B cell (primary cell): ENCODE measurements at regions not wholly inside any gene's neighbourhood (a gene's known extent, or its start where the extent isn't known, plus 50 kb on each side); places are given as distances from the start of the nearest gene placed in this dataset.

ENCODE experiments used
- ATAC-seq: fragments of 200-7000 bp; cut with Tn5 transposase; one replicate; pipeline ENCODE4 v1.10.0; 2021; ENCODE audit warnings: low read depth, mild to moderate bottlenecking, moderate number of reproducible peaks, moderate library complexity
- CTCF ChIA-PET: fragments of 350-600 bp; sonication (Branson Sonifier 250); formaldehyde crosslinking; loops from one replicate; lab custom pipeline; 2021; ENCODE audit warnings: antibody characterized with exemption, inconsistent platforms; lab: Charles Lee
- POLR2A ChIA-PET: fragments of 350-600 bp; sonication (Branson Sonifier 250); formaldehyde crosslinking; loops from one replicate; lab custom pipeline; 2021; ENCODE audit warnings: antibody characterized with exemption; lab: Charles Lee
- DNase-seq: peaks from one replicate; pipeline ENCODE4 v3.0.0; 2013
- H2AFZ ChIP-seq: 2 replicates; pipeline ENCODE4 v1.6.1; 2012; ENCODE audit warnings: mild to moderate bottlenecking, low read depth, low read length; ENCODE audit not compliant: insufficient read depth, poor library complexity, severe bottlenecking
- H3K27ac ChIP-seq, 2 donors: 1 replicate in 1 of 2; 2 replicates in 1 of 2; pipeline ENCODE4 v1.5.1; 2012 to 2013; ENCODE audit warnings: low read length in 2 of 2, mild to moderate bottlenecking in 2 of 2, moderate library complexity in 1 of 2
- H3K27me3 ChIP-seq, 4 experiments: fragments of 200-600 bp in 1 of 4; sonication (generic) in 1 of 4; replicated peaks in 1 of 4; 1 replicate in 2 of 4; 2 replicates in 2 of 4; pipeline versions ENCODE4 v1.6.1 to v1.7.0; 2013 to 2016; ENCODE audit warnings: low read length in 3 of 4, mild to moderate bottlenecking in 2 of 4, mixed read lengths in 1 of 4, moderate library complexity in 1 of 4; ENCODE audit not compliant: insufficient read depth in 4 of 4, control insufficient read depth in 3 of 4; ENCODE audit errors: control extremely low read depth in 1 of 4
- H3K36me3 ChIP-seq, 2 experiments: replicated peaks in 1 of 2; 1 replicate in 1 of 2; 2 replicates in 1 of 2; pipeline versions ENCODE4 v1.6.1 to v1.7.1; 2013; ENCODE audit warnings: low read length in 1 of 2; ENCODE audit not compliant: insufficient read depth in 2 of 2, control insufficient read depth in 1 of 2; ENCODE audit errors: control extremely low read depth in 1 of 2, extremely low read depth in 1 of 2
- H3K4me1 ChIP-seq, 2 donors: fragments of 200-600 bp in 1 of 2; sonication (generic) in 1 of 2; 1 replicate in 1 of 2; 2 replicates in 1 of 2; pipeline versions ENCODE4 v1.5.1 to v1.6.1; 2013 to 2017; ENCODE audit warnings: low read length in 2 of 2; ENCODE audit not compliant: control insufficient read depth in 2 of 2, insufficient read depth in 2 of 2
- H3K4me2 ChIP-seq: replicated peaks from 2 replicates; pipeline ENCODE3; 2012; ENCODE audit warnings: mild to moderate bottlenecking, low read depth, low read length; ENCODE audit not compliant: poor library complexity, severe bottlenecking
- H3K4me3 ChIP-seq, 5 experiments: fragments of 200-600 bp in 1 of 5; sonication (generic) in 1 of 5; 1 replicate in 3 of 5; 2 replicates in 2 of 5; pipeline versions ENCODE4 v1.5.1 to v1.7.0; 2011 to 2016; ENCODE audit warnings: low read length in 4 of 5, mild to moderate bottlenecking in 4 of 5, low read depth in 2 of 5, control low read depth in 1 of 5, moderate library complexity in 1 of 5; ENCODE audit not compliant: insufficient read depth in 1 of 5; ENCODE audit errors: control extremely low read depth in 1 of 5, extremely low read depth in 1 of 5
- H3K79me2 ChIP-seq: fragments of 200-600 bp; sonication (generic); one replicate; pipeline ENCODE4 v1.6.0; 2016; ENCODE audit warnings: low read length; ENCODE audit not compliant: control insufficient read depth, insufficient read depth
- H3K9ac ChIP-seq: fragments of 200-600 bp; sonication (generic); 2 replicates; pipeline ENCODE4 v1.6.1; 2017; ENCODE audit warnings: mild to moderate bottlenecking, low read length, moderate library complexity
- H3K9me3 ChIP-seq, 3 donors: one replicate each; pipeline versions ENCODE4 v1.6.1 to v1.7.1; 2013; ENCODE audit warnings: low read length in 2 of 3; ENCODE audit not compliant: control insufficient read depth in 2 of 3, insufficient read depth in 1 of 3; ENCODE audit errors: control extremely low read depth in 1 of 3
- H4K20me1 ChIP-seq: 2 replicates; pipeline ENCODE4 v1.6.0; 2012; ENCODE audit warnings: mild to moderate bottlenecking, low read length; ENCODE audit not compliant: insufficient read depth, control insufficient read depth, poor library complexity, severe bottlenecking
- H3K27ac Mint-ChIP-seq: one replicate; pipeline ENCODE4 v1.8.0; 2021; ENCODE audit warnings: mixed read lengths
- H3K27me3 Mint-ChIP-seq: one replicate; pipeline ENCODE4 v1.8.0; 2021; ENCODE audit warnings: mixed read lengths
- H3K4me1 Mint-ChIP-seq: one replicate; pipeline ENCODE4 v1.8.0; 2021; ENCODE audit warnings: mixed read lengths
- H3K4me3 Mint-ChIP-seq: one replicate; pipeline ENCODE4 v1.8.0; 2021; ENCODE audit warnings: mixed read lengths
- H3K9me3 Mint-ChIP-seq: one replicate; pipeline ENCODE4 v1.8.0; 2022; ENCODE audit warnings: mixed read lengths; ENCODE audit not compliant: insufficient read depth
- EZH2 ChIP-seq: IDR thresholded peaks from 2 replicates; pipeline ENCODE4 v1.6.1; 2012; ENCODE audit warnings: borderline replicate concordance, low read depth, mild to moderate bottlenecking, moderate library complexity, low read length; ENCODE audit not compliant: insufficient read depth, poor library complexity, severe bottlenecking
- WGBS: methylation state at CpG from one replicate; pipeline ENCODE4 v1.1.5; 2013; ENCODE audit warnings: missing lambda C conversion rate; ENCODE audit not compliant: insufficient coverage; 5-methylcytosine and 5-hydroxymethylcytosine counted together
- intact Hi-C: fragments of 100-400 bp; cut with micrococcal nuclease; formaldehyde crosslinking; loops from one replicate; pipeline ENCODE4 v1.10.0; 2022
- TF ChIP-seq, protein P1 (sequence below): fragments of 200-600 bp; IDR thresholded peaks from one replicate; pipeline ENCODE4 v1.8.0; 2022; ENCODE audit warnings: antibody characterized with exemption, mild to moderate bottlenecking

DNA sequence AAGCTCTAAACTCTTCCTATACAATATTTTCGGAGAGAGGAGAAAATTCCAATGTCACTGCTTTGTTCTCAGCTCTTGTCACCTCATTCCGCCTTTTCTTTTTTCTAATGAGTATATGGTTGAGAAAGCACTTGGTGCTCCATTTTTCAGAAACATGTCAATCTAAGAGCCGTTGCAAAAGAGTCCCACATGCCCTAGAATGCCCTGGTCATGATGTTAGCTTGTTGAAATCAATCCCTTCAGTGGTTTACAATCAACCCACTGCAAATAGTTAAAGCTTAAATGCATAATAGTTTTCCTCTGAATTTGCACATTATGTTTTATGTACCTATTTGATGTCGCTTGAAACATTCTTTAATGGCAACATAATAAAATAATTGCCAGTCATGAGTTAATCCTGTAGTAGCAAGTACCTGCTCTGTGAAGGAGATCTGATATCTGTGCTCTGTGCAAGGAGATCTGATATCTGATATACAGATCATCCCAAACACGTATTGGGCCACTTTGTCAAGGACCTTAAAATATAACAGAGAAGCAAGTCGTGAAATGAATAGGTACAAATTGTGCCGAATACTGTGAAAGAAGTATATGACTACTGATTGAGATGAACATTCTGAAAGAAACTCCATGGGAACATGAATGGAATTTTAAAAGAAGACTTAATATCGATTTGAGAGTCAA is 1633.5 kb downstream of the SUCLG1 start:
- POLR2A ChIA-PET = no interaction called here
- H3K4me3 Mint-ChIP-seq = no peak overlapping the region
- intact Hi-C loops = no loop called here
- no peak overlapping the region for H2AFZ ChIP-seq
- no peaks in the 10 kb centered on the region for H3K79me2 ChIP-seq
- no peak overlapping the region for H3K9ac ChIP-seq
- CTCF ChIA-PET = no interaction called here
- WGBS = 93% methylated on average over 2 of the region's 8 CpGs
- H3K9me3 ChIP-seq = peaks cover 0 to 4% (median 0%) of the 10 kb centered on the region in 3 donors
- no peaks in the 10 kb centered on the region for H3K9me3 Mint-ChIP-seq
- H3K27me3 ChIP-seq = no peaks in the 10 kb centered on the region
- H3K4me1 ChIP-seq = no peaks in the 10 kb centered on the region
- no peak for DNase-seq
- no peak overlapping the region for H3K4me3 ChIP-seq
- no peaks in the 10 kb centered on the region for H3K36me3 ChIP-seq
- no peaks in the 10 kb centered on the region for H4K20me1 ChIP-seq
- TF ChIP-seq, protein P1, sequence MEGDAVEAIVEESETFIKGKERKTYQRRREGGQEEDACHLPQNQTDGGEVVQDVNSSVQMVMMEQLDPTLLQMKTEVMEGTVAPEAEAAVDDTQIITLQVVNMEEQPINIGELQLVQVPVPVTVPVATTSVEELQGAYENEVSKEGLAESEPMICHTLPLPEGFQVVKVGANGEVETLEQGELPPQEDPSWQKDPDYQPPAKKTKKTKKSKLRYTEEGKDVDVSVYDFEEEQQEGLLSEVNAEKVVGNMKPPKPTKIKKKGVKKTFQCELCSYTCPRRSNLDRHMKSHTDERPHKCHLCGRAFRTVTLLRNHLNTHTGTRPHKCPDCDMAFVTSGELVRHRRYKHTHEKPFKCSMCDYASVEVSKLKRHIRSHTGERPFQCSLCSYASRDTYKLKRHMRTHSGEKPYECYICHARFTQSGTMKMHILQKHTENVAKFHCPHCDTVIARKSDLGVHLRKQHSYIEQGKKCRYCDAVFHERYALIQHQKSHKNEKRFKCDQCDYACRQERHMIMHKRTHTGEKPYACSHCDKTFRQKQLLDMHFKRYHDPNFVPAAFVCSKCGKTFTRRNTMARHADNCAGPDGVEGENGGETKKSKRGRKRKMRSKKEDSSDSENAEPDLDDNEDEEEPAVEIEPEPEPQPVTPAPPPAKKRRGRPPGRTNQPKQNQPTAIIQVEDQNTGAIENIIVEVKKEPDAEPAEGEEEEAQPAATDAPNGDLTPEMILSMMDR = no peak
- TF ChIP-seq EZH2 = no peak
- H3K4me2 ChIP-seq = no peak overlapping the region
- H3K27me3 Mint-ChIP-seq = no peaks in the 10 kb centered on the region
- no peaks in the 10 kb centered on the region for H3K4me1 Mint-ChIP-seq
- no peak for ATAC-seq
- no peak overlapping the region for H3K27ac Mint-ChIP-seq
- H3K27ac ChIP-seq = no peak overlapping the region

DNA sequence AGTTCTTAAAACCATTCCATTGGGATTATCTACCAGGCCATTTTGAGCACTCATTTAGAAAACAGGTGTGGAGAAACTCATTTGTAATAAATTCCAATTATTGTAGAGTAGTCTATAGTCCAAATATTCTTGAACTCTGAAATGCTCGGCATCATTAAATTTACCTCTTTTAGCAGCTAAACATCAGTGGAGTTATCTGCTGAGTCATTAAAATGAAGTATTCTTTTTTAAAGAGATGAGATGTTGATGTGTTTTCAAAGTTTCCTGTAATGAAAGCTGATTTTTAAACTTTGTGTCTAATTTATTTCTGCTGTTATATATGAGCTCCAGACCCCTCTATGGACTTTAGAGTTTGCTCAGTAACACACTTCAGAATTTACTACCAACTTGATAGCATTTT is 1635.2 kb downstream of the SUCLG1 start:
- Mint-ChIP-seq H3K27ac (no peak overlapping the region), H3K9me3 (no peaks in the 10 kb centered on the region), H3K4me1 (no peaks in the 10 kb centered on the region), H3K4me3 (no peak overlapping the region), H3K27me3 (no peaks in the 10 kb centered on the region)
- H4K20me1 ChIP-seq = no peaks in the 10 kb centered on the region
- no peak overlapping the region for H3K27ac ChIP-seq
- no CpG with 5 or more reads among the region's 1 CpG for WGBS
- no peak overlapping the region for H3K4me2 ChIP-seq
- H3K27me3 ChIP-seq = no peaks in the 10 kb centered on the region
- H3K4me1 ChIP-seq = no peaks in the 10 kb centered on the region
- no peak for ATAC-seq
- no peaks in the 10 kb centered on the region for H3K36me3 ChIP-seq
- TF ChIP-seq, protein P1 = no peak
- TF ChIP-seq EZH2 = no peak
- no peak for DNase-seq
- no peak overlapping the region for H2AFZ ChIP-seq
- CTCF ChIA-PET = no interaction called here
- H3K4me3 ChIP-seq = no peak overlapping the region
- POLR2A ChIA-PET = no interaction called here
- intact Hi-C loops = no loop called here
- no peak overlapping the region for H3K9ac ChIP-seq
- H3K79me2 ChIP-seq = no peaks in the 10 kb centered on the region
- H3K9me3 ChIP-seq = peaks cover 0 to 8% (median 0%) of the 10 kb centered on the region in 3 donors
